Kidney (tissue), 13 donors: ENCODE measurements at regions not wholly inside any gene's neighbourhood (a gene's known extent, or its start where the extent isn't known, plus 50 kb on each side); places are given as distances from the start of the nearest gene placed in this dataset.

ENCODE experiments used
- DNase-seq, 5 donors: peaks; one replicate each; pipeline ENCODE4 v3.0.0-alpha.2; 2013 to 2020
- FAIRE-seq: peaks from 2 replicates; lab custom pipeline; 2012; peaks lifted over from hg19 to GRCh38; lab: Jason Lieb, UNC
- H3K27ac ChIP-seq, 2 donors: one replicate each; pipeline ENCODE4 v1.7.0; 2013; ENCODE audit warnings: low read depth in 2 of 2, low read length in 2 of 2, inconsistent platforms in 1 of 2
- H3K27me3 ChIP-seq: one replicate; pipeline ENCODE4 v1.7.1; 2013; ENCODE audit warnings: low read length, inconsistent platforms; ENCODE audit not compliant: control insufficient read depth, insufficient read depth
- H3K36me3 ChIP-seq, 3 donors: one replicate each; pipeline versions ENCODE4 v1.7.0 to v1.7.1; 2013; ENCODE audit warnings: low read length in 3 of 3, control low read depth in 1 of 3, inconsistent platforms in 1 of 3; ENCODE audit not compliant: insufficient read depth in 3 of 3, control insufficient read depth in 2 of 3
- H3K4me1 ChIP-seq, 3 donors: one replicate each; pipeline versions ENCODE4 v1.7.0 to v1.7.1; 2013; ENCODE audit warnings: low read length in 3 of 3, inconsistent platforms in 1 of 3, low read depth in 1 of 3; ENCODE audit not compliant: control insufficient read depth in 2 of 3, insufficient read depth in 2 of 3
- H3K4me3 ChIP-seq, 3 donors: one replicate each; pipeline versions ENCODE4 v1.7.0 to v1.8.1; 2013; ENCODE audit warnings: low read length in 3 of 3, control low read depth in 1 of 3, inconsistent platforms in 1 of 3
- H3K9ac ChIP-seq, 3 donors: one replicate each; pipeline versions ENCODE4 v1.7.0 to v1.7.1; 2013; ENCODE audit warnings: low read length in 3 of 3, control low read depth in 1 of 3, inconsistent platforms in 1 of 3
- H3K9me3 ChIP-seq, 3 donors: one replicate each; pipeline versions ENCODE4 v1.7.0 to v1.7.1; 2013; ENCODE audit warnings: low read length in 3 of 3, control low read depth in 1 of 3, inconsistent platforms in 1 of 3; ENCODE audit not compliant: control insufficient read depth in 2 of 3, insufficient read depth in 1 of 3
- CTCF ChIP-seq: IDR thresholded peaks from 3 replicates; pipeline ENCODE4 v1.5.1; 2012; ENCODE audit warnings: mild to moderate bottlenecking, moderate library complexity, borderline replicate concordance; ENCODE audit not compliant: insufficient read depth; ENCODE audit errors: extremely low read depth
- intact Hi-C: fragments of 100-400 bp; cut with DNase I; formaldehyde crosslinking; loops from one replicate; pipeline ENCODE4 v1.11.1; 2022
- donor health status: control.
- donor health status: control.
- donor health status: control.
- donor health status: control.
- donor health status: control.
- donor health status: DM: yes; HTN: yes; CAD: no.
- donor health status: Normal renal cell carcinoma (clear cell type).

- no peak overlapping the region for H3K4me3 ChIP-seq
- H3K9ac ChIP-seq, result no peak overlapping the region
- H3K4me1 ChIP-seq, result no peaks in the 10 kb centered on the region
- H3K27ac ChIP-seq, result no peak overlapping the region
- no peaks in the 10 kb centered on the region for H3K36me3 ChIP-seq
- H3K27me3 ChIP-seq, result no peaks in the 10 kb centered on the region
- no peaks in the 10 kb centered on the region for H3K9me3 ChIP-seq
- FAIRE-seq, result no peak
- TF ChIP-seq CTCF, result no peak
- intact Hi-C loops, result no loop called here
- no peak for DNase-seq
Measured at GRCh38 chr3:152516216-152516615, 247.5 kb downstream of the MBNL1 start.

- no peaks in the 10 kb centered on the region for H3K27me3 ChIP-seq
- no peaks in the 10 kb centered on the region for H3K36me3 ChIP-seq
- H3K4me3 ChIP-seq, result no peak overlapping the region
- no peaks in the 10 kb centered on the region for H3K4me1 ChIP-seq
- no peaks in the 10 kb centered on the region for H3K9me3 ChIP-seq
- no peak for TF ChIP-seq CTCF
- DNase-seq, result no peak
- no peak for FAIRE-seq
- no peak overlapping the region for H3K9ac ChIP-seq
- H3K27ac ChIP-seq, result no peak overlapping the region
- intact Hi-C loops, result no loop called here
Measured at GRCh38 chr3:152517502-152517901, 248.8 kb downstream of the MBNL1 start.

GRCh38 chr3:152518346-152518745, 249.6 kb downstream of the MBNL1 start:
- no peak for TF ChIP-seq CTCF
- FAIRE-seq, result no peak
- intact Hi-C loops, result no loop called here
- no peaks in the 10 kb centered on the region for H3K4me1 ChIP-seq
- H3K4me3 ChIP-seq, result no peak overlapping the region
- H3K36me3 ChIP-seq, result no peaks in the 10 kb centered on the region
- H3K9me3 ChIP-seq, result no peaks in the 10 kb centered on the region
- H3K27ac ChIP-seq, result no peak overlapping the region
- DNase-seq, result no peak
- no peak overlapping the region for H3K9ac ChIP-seq
- no peaks in the 10 kb centered on the region for H3K27me3 ChIP-seq

DNA sequence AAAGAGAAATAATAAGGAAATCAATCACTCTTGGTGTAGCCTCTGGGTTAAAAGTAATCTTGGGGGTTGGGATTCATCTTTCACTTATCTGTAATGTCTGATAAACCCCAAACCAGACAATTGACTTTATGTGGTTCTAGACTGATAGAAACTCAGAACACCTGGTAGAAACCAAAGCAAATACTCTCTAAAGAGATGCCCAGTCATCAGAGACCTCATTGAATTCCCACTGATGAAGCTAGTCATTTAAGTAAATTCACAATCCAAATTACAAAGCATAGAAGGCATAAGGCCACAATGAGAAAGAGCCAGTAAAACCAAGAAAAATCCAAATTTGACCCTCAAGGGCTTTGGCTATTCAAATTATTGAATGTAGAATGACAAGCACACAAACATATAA, 250.6 kb downstream of the MBNL1 start:
- Histone ChIP-seq H3K27me3 (no peaks in the 10 kb centered on the region), H3K36me3 (no peaks in the 10 kb centered on the region), H3K4me1 (no peaks in the 10 kb centered on the region), H3K9me3 (no peaks in the 10 kb centered on the region), H3K4me3 (no peak overlapping the region), H3K9ac (no peak overlapping the region), H3K27ac (no peak overlapping the region)
- FAIRE-seq (no peak), DNase-seq (no peak)
- intact Hi-C loops, result no loop called here
- no peak for TF ChIP-seq CTCF
